H1 (cell line): ENCODE measurements at regions not wholly inside any gene's neighbourhood (a gene's known extent, or its start where the extent isn't known, plus 50 kb on each side); places are given as distances from the start of the nearest gene placed in this dataset.

Experiments
- CTCF ChIA-PET: fragments of 300-600 bp; sonication (Branson Sonifier 250); formaldehyde crosslinking; loops from one replicate; lab custom pipeline; 2021; ENCODE audit not compliant: partially characterized antibody; lab: Charles Lee
- POLR2A ChIA-PET: fragments of 300-600 bp; sonication (Branson Sonifier 250); formaldehyde crosslinking; loops from one replicate; lab custom pipeline; 2021; ENCODE audit warnings: inconsistent platforms; ENCODE audit not compliant: partially characterized antibody; lab: Charles Lee
- DNase-seq, 2 experiments: peaks; one replicate each; pipeline versions ENCODE4 v3.0.0 to v3.0.0-alpha.2; 2010 to 2022; ENCODE audit warnings: low spot score in 2 of 2, low read depth in 1 of 2, mixed read lengths in 1 of 2
- FAIRE-seq: peaks from 2 replicates; lab custom pipeline; 2011; peaks lifted over from hg19 to GRCh38; lab: Jason Lieb, UNC
- H2AFZ ChIP-seq: 2 replicates; pipeline ENCODE4 v1.8.1; 2012; ENCODE audit warnings: low read length, inconsistent platforms
- H2AK5ac ChIP-seq: 2 replicates; pipeline ENCODE4 v1.6.1; 2013; ENCODE audit warnings: low read depth, low read length
- H2BK120ac ChIP-seq: replicated peaks from 2 replicates; pipeline ENCODE3; 2013; ENCODE audit warnings: low read depth, low read length, inconsistent platforms
- H2BK12ac ChIP-seq: 2 replicates; pipeline ENCODE4 v1.6.1; 2013; ENCODE audit warnings: low read depth, low read length
- H2BK15ac ChIP-seq: 2 replicates; pipeline ENCODE4 v1.6.1; 2013; ENCODE audit warnings: low read length
- H2BK20ac ChIP-seq: 2 replicates; pipeline ENCODE4 v1.6.1; 2013; ENCODE audit warnings: low read length
- H2BK5ac ChIP-seq: 2 replicates; pipeline ENCODE4 v1.6.1; 2013; ENCODE audit warnings: low read depth, low read length
- H3K14ac ChIP-seq: 2 replicates; pipeline ENCODE4 v1.6.1; 2013; ENCODE audit warnings: inconsistent platforms; ENCODE audit not compliant: insufficient read length
- H3K18ac ChIP-seq: 2 replicates; pipeline ENCODE4 v1.6.1; 2013; ENCODE audit warnings: low read length; ENCODE audit errors: extremely low read depth
- H3K23ac ChIP-seq: 2 replicates; pipeline ENCODE4 v1.6.1; 2013; ENCODE audit warnings: inconsistent platforms; ENCODE audit not compliant: insufficient read length
- H3K23me2 ChIP-seq: 2 replicates; pipeline ENCODE4 v1.6.1; 2013; ENCODE audit warnings: low read depth, low read length
- H3K27ac ChIP-seq: 2 replicates; pipeline ENCODE4 v1.6.1; 2011; ENCODE audit warnings: low read depth, low read length, inconsistent platforms
- H3K27me3 ChIP-seq, 4 experiments: replicated peaks in 1 of 4; 1 replicate in 1 of 4; 2 replicates in 3 of 4; pipeline versions ENCODE4 v1.6.1 to v1.8.1; 2011 to 2013; ENCODE audit warnings: low read length in 3 of 4, mild to moderate bottlenecking in 3 of 4, inconsistent platforms in 2 of 4, mixed read lengths in 2 of 4, moderate library complexity in 1 of 4; ENCODE audit not compliant: control insufficient read depth in 3 of 4, insufficient read depth in 3 of 4; ENCODE audit errors: extremely low read depth in 1 of 4
- H3K36me3 ChIP-seq, 4 experiments: 2 replicates each; pipeline versions ENCODE4 v1.6.1 to v1.8.1; 2011 to 2013; ENCODE audit warnings: mild to moderate bottlenecking in 4 of 4, low read length in 3 of 4, moderate library complexity in 2 of 4, control low read depth in 1 of 4, inconsistent platforms in 1 of 4; ENCODE audit not compliant: insufficient read depth in 4 of 4, control insufficient read depth in 2 of 4
- H3K4ac ChIP-seq: replicated peaks from 2 replicates; pipeline ENCODE3; 2013; ENCODE audit warnings: low read length, low read depth, mixed read lengths, inconsistent platforms; ENCODE audit not compliant: insufficient read length
- H3K4me1 ChIP-seq, 4 experiments: replicated peaks in 1 of 4; 1 replicate in 1 of 4; 2 replicates in 3 of 4; pipeline versions ENCODE4 v1.6.1 to v1.8.1; 2011 to 2013; ENCODE audit warnings: low read length in 3 of 4, inconsistent platforms in 2 of 4, mixed read lengths in 1 of 4; ENCODE audit not compliant: insufficient read depth in 4 of 4, control insufficient read depth in 3 of 4
- H3K4me2 ChIP-seq, 2 experiments: 2 replicates each; pipeline versions ENCODE4 v1.6.1 to v1.8.1; 2011 to 2013; ENCODE audit warnings: low read depth in 2 of 2, low read length in 2 of 2, control low read depth in 1 of 2, inconsistent platforms in 1 of 2, mild to moderate bottlenecking in 1 of 2; ENCODE audit not compliant: insufficient read depth in 1 of 2
- H3K4me3 ChIP-seq, 4 experiments: fragments of 200-600, 300-600 bp in 1 of 4; sonication (generic), shearing (Covaris generic), sonication (Bioruptor Twin) in 1 of 4; 2 replicates each; pipeline versions ENCODE4 v1.5.1 to v1.8.1; 2011 to 2016; ENCODE audit warnings: low read length in 4 of 4, low read depth in 3 of 4, control low read depth in 2 of 4, inconsistent platforms in 2 of 4, mild to moderate bottlenecking in 2 of 4, mixed read lengths in 1 of 4, moderate library complexity in 1 of 4; ENCODE audit not compliant: insufficient read depth in 2 of 4; ENCODE audit errors: extremely low read depth in 1 of 4
- H3K56ac ChIP-seq: replicated peaks from 2 replicates; pipeline ENCODE3; 2013; ENCODE audit warnings: low read depth, mild to moderate bottlenecking, mixed read lengths, low read length, inconsistent platforms; ENCODE audit not compliant: insufficient read length
- H3K79me1 ChIP-seq: 2 replicates; pipeline ENCODE4 v1.6.1; 2013; ENCODE audit warnings: low read depth, low read length, control low read depth
- H3K79me2 ChIP-seq, 2 experiments: 2 replicates each; pipeline versions ENCODE4 v1.6.1 to v1.8.1; 2012 to 2013; ENCODE audit warnings: low read length in 2 of 2, mild to moderate bottlenecking in 2 of 2, inconsistent platforms in 1 of 2; ENCODE audit not compliant: insufficient read depth in 2 of 2, control insufficient read depth in 1 of 2
- H3K9ac ChIP-seq, 4 experiments: replicated peaks in 1 of 4; 1 replicate in 1 of 4; 2 replicates in 3 of 4; pipeline versions ENCODE4 v1.6.1 to v1.8.1; 2011 to 2013; ENCODE audit warnings: low read depth in 3 of 4, low read length in 3 of 4, control low read depth in 2 of 4, mild to moderate bottlenecking in 2 of 4, moderate library complexity in 2 of 4, inconsistent platforms in 1 of 4; ENCODE audit errors: extremely low read depth in 1 of 4
- H3K9me3 ChIP-seq, 2 experiments: 2 replicates each; pipeline versions ENCODE4 v1.6.1 to v1.8.1; 2012 to 2013; ENCODE audit warnings: mild to moderate bottlenecking in 2 of 2, moderate library complexity in 2 of 2, control low read depth in 1 of 2, inconsistent platforms in 1 of 2, low read depth in 1 of 2, low read length in 1 of 2, mixed read lengths in 1 of 2; ENCODE audit not compliant: insufficient read depth in 2 of 2
- H4K20me1 ChIP-seq, 2 experiments: replicated peaks in 1 of 2; 2 replicates each; pipeline versions ENCODE3 to v1.8.1; 2011 to 2013; ENCODE audit warnings: inconsistent platforms in 2 of 2, low read length in 2 of 2, mild to moderate bottlenecking in 1 of 2; ENCODE audit not compliant: insufficient read depth in 2 of 2, control insufficient read depth in 1 of 2
- H4K5ac ChIP-seq: 2 replicates; pipeline ENCODE4 v1.6.1; 2013; ENCODE audit warnings: low read length, low read depth, mixed read lengths, inconsistent platforms; ENCODE audit not compliant: insufficient read length
- H4K8ac ChIP-seq: 2 replicates; pipeline ENCODE4 v1.8.0; 2013; ENCODE audit warnings: mild to moderate bottlenecking, moderate library complexity, low read length, inconsistent platforms; ENCODE audit not compliant: insufficient read depth; ENCODE audit errors: extremely low read depth
- H4K91ac ChIP-seq: replicated peaks from 2 replicates; pipeline ENCODE3; 2013; ENCODE audit warnings: low read length, mixed read lengths, inconsistent platforms; ENCODE audit not compliant: insufficient read length
- ASH2L ChIP-seq: fragments of 200-600, 300-600 bp; sonication (generic); IDR thresholded peaks from one replicate; pipeline ENCODE4 v1.7.1; 2017; ENCODE audit warnings: low read length
- NANOG ChIP-seq: IDR thresholded peaks from 2 replicates; pipeline ENCODE4 v1.6.1; 2011; ENCODE audit warnings: low read length, low read depth, mild to moderate bottlenecking, inconsistent platforms; ENCODE audit not compliant: insufficient read depth, poor library complexity, severe bottlenecking
- SIN3A ChIP-seq, 2 experiments: IDR thresholded peaks in 1 of 2; conservative IDR thresholded peaks in 1 of 2; 2 replicates each; pipeline ENCODE4 v1.6.1; 2011 to 2012; ENCODE audit warnings: low read length in 2 of 2, improper control_type of control experiment in 1 of 2, low read depth in 1 of 2, mild to moderate bottlenecking in 1 of 2
- SIX5 ChIP-seq: IDR thresholded peaks from 2 replicates; pipeline ENCODE4 v1.6.1; 2011; ENCODE audit warnings: mild to moderate bottlenecking, low read depth, low read length
- SP2 ChIP-seq: IDR thresholded peaks from 2 replicates; pipeline ENCODE4 v1.6.1; 2012; ENCODE audit warnings: mild to moderate bottlenecking, low read length, inconsistent platforms
- TCF12 ChIP-seq: IDR thresholded peaks from 2 replicates; pipeline ENCODE4 v1.6.1; 2011; ENCODE audit warnings: low read depth, mild to moderate bottlenecking, low read length
- WGBS, 2 experiments: shearing (Covaris generic) in 1 of 2; methylation state at CpG; one replicate each; pipeline versions ENCODE4 v1.1.6 to v1.1.7; 2013 to 2015; ENCODE audit warnings: low lambda C conversion rate in 2 of 2, mixed read lengths in 2 of 2, inconsistent platforms in 1 of 2, low coverage in 1 of 2, missing lambda C conversion rate in 1 of 2; ENCODE audit not compliant: insufficient replicate concordance in 2 of 2, insufficient coverage in 1 of 2, insufficient read length in 1 of 2; ENCODE audit errors: extremely low coverage in 1 of 2, missing lambda C conversion rate in 1 of 2; 5-methylcytosine and 5-hydroxymethylcytosine counted together

DNA sequence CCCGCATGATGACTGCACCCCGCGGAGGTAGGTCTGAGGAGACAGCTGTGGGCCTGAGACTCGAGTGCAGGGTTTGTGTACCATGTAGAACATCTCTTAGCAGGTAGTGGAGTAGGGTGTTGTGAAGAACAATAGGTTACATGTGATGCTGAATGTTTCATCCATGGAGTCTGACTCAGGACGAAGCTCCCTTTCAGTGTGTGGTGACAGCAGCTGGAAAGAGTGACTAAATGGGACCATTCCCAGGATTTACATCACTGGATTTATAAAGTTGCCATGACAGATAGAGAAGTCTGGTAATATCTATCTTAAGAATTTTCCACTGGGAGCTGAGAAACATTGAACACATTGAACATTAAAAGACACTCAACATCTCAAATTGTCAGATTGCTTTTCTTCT is 259.6 kb upstream of the RGS6 start:
- CTCF ChIA-PET: interaction anchor here (1.2 kb wide), 2 partner anchors 10 to 58 kb away, joined by 3 read pairs; no protein-coding TSS in a partner anchor
- H2AK5ac ChIP-seq: no peak overlapping the region
- WGBS, 2 experiments: 94% methylated on average over 5 of the region's 5 CpGs; no CpG with 5 or more reads in 1 of the 2 experiments
- H3K79me2 ChIP-seq: no peaks in the 10 kb centered on the region
- H2BK15ac ChIP-seq: no peak overlapping the region
- H3K23ac ChIP-seq: no peak overlapping the region
- H4K91ac ChIP-seq: no peak overlapping the region
- no peak overlapping the region for H2AFZ ChIP-seq
- H3K36me3 ChIP-seq: peaks cover 4 to 21% (median 12%) of the 10 kb centered on the region in 4 experiments; a peak in 6 of 8 replicates
- no peaks in the 10 kb centered on the region for H4K20me1 ChIP-seq
- H3K79me1 ChIP-seq: no peaks in the 10 kb centered on the region
- H3K23me2 ChIP-seq: no peaks in the 10 kb centered on the region; the same call in 1 of the 2 replicates
- no peak overlapping the region for H2BK120ac ChIP-seq
- no peak overlapping the region for H2BK12ac ChIP-seq
- H2BK5ac ChIP-seq: no peak overlapping the region
- no peak overlapping the region for H3K14ac ChIP-seq
- DNase-seq: no peak
- no peak overlapping the region for H3K9ac ChIP-seq
- H3K4me1 ChIP-seq: peaks cover 0 to 6% (median under 1%) of the 10 kb centered on the region in 4 experiments; a peak in 4 of 7 replicates
- no peak overlapping the region for H3K56ac ChIP-seq
- H3K4ac ChIP-seq: no peak overlapping the region
- no peak overlapping the region for H4K8ac ChIP-seq
- no peaks in the 10 kb centered on the region for H3K27me3 ChIP-seq
- H2BK20ac ChIP-seq: no peak overlapping the region
- H3K9me3 ChIP-seq: peaks cover 0 to 6% of the 10 kb centered on the region in 2 experiments; a peak in 1 of 4 replicates
- POLR2A ChIA-PET: interaction anchor here (0.7 to 1.5 kb wide), 2 partner anchors 10 to 351 kb away, joined by 3 to 4 read pairs; no protein-coding TSS in a partner anchor
- H4K5ac ChIP-seq: no peak overlapping the region
- no peak overlapping the region for H3K27ac ChIP-seq
- H3K18ac ChIP-seq: no peak overlapping the region
- no peak overlapping the region for H3K4me2 ChIP-seq
- FAIRE-seq: no peak
- H3K4me3 ChIP-seq: no peak overlapping the region
- TF ChIP-seq ASH2L (no peak), SP2 (no peak), SIN3A (conservative IDR thresholded peaks at IDR 0.05 in 1 of 2, IDR thresholded peaks at IDR 0.05 in 1 of 2; ENCODE audit: low read depth in 1 of 2, low read length in 2 of 2) (no peak), SIX5 (no peak), TCF12 (no peak), NANOG (no peak)
